GM10248 (cell line): ENCODE measurements at regions not wholly inside any gene's neighbourhood (a gene's known extent, or its start where the extent isn't known, plus 50 kb on each side); places are given as distances from the start of the nearest gene placed in this dataset.

Experiments
- CTCF ChIA-PET: fragments of 300-600 bp; sonication (Branson Sonifier 250); formaldehyde crosslinking; extraction: SDS; loops from one replicate; lab custom pipeline; 2021; ENCODE audit warnings: antibody characterized with exemption; lab: Yijun Ruan, JAX
- POLR2A ChIA-PET: fragments of 350-650 bp; sonication (Branson Sonifier 250); formaldehyde crosslinking; extraction: SDS; loops from one replicate; lab custom pipeline; 2020; ENCODE audit warnings: antibody characterized with exemption; lab: Yijun Ruan, JAX
- DNase-seq: peaks from one replicate; pipeline ENCODE4 v3.0.0; 2012; ENCODE audit errors: extremely low spot score
- TF ChIP-seq, protein P1 (sequence below): IDR thresholded peaks from 2 replicates; pipeline ENCODE4 v1.5.1; 2012; ENCODE audit warnings: mild to moderate bottlenecking, low read depth; ENCODE audit errors: extremely low read depth, missing control alignments, control extremely low read depth

DNA sequence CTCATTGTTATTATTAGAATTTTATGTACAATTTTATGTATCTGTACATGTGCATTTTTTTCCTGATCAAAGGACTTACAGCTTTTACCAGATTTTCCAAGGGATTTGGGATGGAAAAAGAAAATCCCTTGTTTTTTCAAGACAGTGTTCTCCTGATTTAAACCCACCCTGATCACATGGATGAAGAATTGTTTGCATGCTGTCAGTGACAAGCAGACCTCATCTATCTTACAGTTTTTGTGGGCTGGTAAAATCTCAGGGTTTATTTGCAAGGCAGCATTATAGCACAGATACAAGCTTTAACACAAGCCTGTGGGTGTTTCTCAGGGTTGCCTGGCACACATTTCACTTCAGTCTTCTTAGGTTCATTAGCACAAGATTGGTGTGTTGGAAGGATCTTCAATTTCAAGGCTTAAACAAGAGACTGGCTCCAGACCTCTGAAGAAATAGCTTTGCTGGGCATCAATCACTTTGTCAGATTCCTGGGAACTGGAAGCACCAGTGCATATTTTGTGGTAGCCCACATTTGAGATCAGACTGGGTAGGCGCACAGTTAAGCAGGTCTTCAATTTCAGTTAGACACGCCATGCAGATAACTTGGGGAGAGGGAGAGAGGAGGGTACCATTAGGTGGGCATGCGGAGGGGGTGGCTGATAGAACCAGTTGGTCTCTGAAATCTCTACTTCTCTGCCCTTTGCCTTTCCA lies 118.0 kb downstream of the TBX5 start:
- no peak for DNase-seq
- ChIA-PET CTCF (no interaction called here), POLR2A (no interaction called here)
- TF ChIP-seq, protein P1, sequence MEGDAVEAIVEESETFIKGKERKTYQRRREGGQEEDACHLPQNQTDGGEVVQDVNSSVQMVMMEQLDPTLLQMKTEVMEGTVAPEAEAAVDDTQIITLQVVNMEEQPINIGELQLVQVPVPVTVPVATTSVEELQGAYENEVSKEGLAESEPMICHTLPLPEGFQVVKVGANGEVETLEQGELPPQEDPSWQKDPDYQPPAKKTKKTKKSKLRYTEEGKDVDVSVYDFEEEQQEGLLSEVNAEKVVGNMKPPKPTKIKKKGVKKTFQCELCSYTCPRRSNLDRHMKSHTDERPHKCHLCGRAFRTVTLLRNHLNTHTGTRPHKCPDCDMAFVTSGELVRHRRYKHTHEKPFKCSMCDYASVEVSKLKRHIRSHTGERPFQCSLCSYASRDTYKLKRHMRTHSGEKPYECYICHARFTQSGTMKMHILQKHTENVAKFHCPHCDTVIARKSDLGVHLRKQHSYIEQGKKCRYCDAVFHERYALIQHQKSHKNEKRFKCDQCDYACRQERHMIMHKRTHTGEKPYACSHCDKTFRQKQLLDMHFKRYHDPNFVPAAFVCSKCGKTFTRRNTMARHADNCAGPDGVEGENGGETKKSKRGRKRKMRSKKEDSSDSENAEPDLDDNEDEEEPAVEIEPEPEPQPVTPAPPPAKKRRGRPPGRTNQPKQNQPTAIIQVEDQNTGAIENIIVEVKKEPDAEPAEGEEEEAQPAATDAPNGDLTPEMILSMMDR: no peak

DNA sequence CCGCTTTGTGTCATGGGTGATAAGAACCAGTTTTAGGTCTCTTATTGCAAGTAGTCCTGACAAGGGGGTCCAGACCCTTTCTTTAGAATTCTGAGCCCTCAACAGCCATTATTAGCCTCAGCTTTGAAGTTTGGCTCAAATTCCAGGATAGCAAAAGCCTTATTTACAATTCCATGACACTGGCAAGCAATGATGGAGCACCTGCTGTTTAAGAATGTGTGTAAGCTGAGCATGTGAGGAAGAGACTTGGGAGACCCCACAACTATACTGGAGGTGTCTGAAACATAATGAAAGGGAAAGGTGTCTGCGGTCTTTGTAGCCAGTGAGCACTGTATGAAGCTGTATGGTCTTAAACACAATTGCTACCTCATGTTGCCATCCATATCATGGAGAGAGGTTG lies 119.8 kb downstream of the TBX5 start:
- CTCF ChIA-PET: interaction anchor here (1.0 to 1.3 kb wide), 2 partner anchors 10 to 306 kb away, joined by 3 read pairs; no protein-coding TSS in a partner anchor

DNA sequence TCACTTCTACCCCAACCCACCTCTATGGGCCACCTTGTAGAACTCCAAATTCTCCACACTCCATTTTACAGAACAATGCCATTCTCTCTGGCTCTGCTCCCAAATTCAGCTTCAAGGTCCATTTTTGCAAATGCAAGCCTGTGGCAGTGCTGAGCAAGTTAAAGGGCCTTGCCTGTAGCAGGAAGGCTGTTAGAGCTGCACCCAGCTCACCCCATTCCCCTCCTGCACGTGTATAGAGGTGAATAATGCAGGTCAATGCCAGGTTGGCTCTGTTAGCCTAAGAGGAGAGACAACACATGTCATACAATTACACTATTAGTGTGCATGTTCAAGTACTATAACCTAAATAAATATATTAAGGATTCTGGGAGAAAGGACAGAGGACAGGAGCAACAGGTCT lies 120.4 kb downstream of the TBX5 start:
- POLR2A ChIA-PET: no interaction called here
- CTCF ChIA-PET: interaction anchor here (1.0 to 1.3 kb wide), 2 partner anchors 10 to 305 kb away, joined by 3 read pairs; no protein-coding TSS in a partner anchor
- TF ChIP-seq, protein P1: no peak
- DNase-seq: no peak

More for the DNA sequence above, 119.8 kb downstream of the TBX5 start:
- TF ChIP-seq, protein P1: no peak
- no peak for DNase-seq
- POLR2A ChIA-PET: no interaction called here

DNA sequence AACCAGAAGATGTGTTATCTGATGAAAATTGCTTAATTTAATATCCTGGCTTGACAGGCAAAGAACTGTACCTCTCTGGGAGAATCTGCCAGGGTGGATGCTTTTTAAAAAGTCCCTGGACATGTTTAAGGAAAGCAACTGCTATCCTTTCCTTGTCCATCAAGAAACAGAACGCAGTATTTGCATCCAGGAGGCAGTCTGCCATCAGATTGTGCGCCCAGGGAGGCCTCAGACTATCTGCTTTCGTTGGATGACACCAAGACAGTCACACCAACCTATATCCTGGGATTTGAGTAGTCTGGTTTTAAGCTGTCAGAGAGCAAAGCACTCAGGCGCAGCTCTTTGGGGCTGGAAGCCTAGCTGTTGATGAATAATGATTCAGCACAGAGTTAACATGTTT lies 121.9 kb downstream of the TBX5 start:
- ChIA-PET POLR2A (no interaction called here), CTCF (no interaction called here)
- no peak for DNase-seq
- TF ChIP-seq, protein P1: no peak

DNA sequence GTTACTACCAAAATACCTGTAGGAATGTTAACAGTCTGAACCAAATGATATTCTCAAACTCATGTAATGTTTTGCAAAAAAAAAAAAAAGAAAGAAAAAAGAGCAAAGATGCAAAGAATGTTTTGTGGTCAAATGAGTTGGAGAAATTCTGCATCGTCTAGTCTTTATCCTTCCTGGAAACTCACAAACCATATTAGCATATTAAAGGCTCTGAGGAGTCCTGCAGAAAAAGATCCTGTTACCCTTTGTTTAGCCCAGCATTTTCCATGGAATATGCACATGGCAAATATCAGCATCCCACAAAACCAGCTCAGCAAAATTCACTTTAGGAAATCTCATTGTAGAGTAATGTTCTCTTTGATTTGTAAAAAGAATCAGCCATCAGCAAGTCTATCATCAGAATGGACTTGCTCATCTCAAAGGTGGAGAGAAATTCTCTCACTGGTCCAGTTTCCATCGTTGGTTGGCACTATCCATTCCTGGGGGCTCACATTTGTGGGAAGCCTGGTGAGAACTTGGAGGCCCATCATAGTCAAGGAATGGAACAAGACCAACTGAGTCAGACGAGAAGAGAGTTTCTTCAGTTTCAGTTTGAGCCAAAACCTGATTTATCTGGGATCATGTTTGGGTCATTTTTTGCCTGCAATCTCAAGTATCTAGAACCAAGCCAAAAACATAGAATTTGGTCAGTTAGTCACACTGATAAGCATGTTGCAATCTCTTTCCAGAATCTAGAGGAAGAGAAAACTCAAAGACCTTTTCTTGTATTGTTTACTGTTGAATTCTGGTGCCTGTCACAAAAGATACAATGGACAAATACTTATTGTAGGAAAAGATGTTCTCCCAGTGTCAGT lies 129.8 kb downstream of the TBX5 start:
- DNase-seq: no peak
- CTCF ChIA-PET: no interaction called here
- TF ChIP-seq, protein P1: no peak
- POLR2A ChIA-PET: no interaction called here

DNA sequence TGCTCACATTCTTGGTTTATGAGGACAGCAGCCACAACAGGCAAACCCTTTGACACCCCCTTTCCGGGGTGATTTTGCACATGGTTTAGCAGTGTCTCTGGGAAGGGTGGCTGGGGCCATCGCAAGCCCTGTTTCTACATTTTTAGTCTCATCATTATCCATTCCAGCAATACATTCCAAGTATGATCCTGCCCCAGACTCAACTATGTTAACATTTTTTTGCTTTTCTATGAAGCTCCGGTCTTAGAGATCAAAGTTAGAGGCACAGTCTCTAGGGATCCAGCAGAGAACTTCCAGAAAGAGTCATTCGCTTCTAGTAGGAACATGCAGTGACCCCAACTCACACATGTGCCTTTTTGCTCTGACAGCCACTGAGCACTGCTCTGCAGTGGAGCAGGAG lies 130.9 kb downstream of the TBX5 start:
- TF ChIP-seq, protein P1: no peak
- ChIA-PET CTCF (no interaction called here), POLR2A (no interaction called here)
- no peak for DNase-seq
